GM23338 (cell line): ENCODE measurements at regions not wholly inside any gene's neighbourhood (a gene's known extent, or its start where the extent isn't known, plus 50 kb on each side); places are given as distances from the start of the nearest gene placed in this dataset.

Experiments
- ATAC-seq: fragments of 200-7000 bp; cut with Tn5 transposase; 3 replicates; pipeline ENCODE4 v1.9.1; 2020
- DNase-seq: peaks from one replicate; pipeline ENCODE4 v3.0.0-alpha.2; 2015; ENCODE audit warnings: low spot score
- H2AFZ ChIP-seq: fragments of 200-600 bp; sonication (generic); 2 replicates; pipeline ENCODE4 v1.8.0; 2016; ENCODE audit warnings: antibody characterized with exemption, mild to moderate bottlenecking, moderate library complexity
- H3F3A ChIP-seq: fragments of 200-600 bp; sonication (generic); replicated peaks from 2 replicates; pipeline ENCODE4 v1.8.0; 2017; ENCODE audit warnings: antibody characterized with exemption, mixed run types, low read depth
- H3K27ac ChIP-seq: fragments of 200-600 bp; sonication (generic); 2 replicates; pipeline ENCODE4 v1.6.1; 2016; ENCODE audit warnings: low read depth
- H3K27me3 ChIP-seq: fragments of 200-600 bp; sonication (generic); 2 replicates; pipeline ENCODE4 v1.8.0; 2016; ENCODE audit warnings: mild to moderate bottlenecking, mixed run types, moderate library complexity; ENCODE audit not compliant: insufficient read depth
- H3K36me3 ChIP-seq: fragments of 200-600 bp; sonication (generic); 2 replicates; pipeline ENCODE4 v1.8.0; 2016; ENCODE audit warnings: mild to moderate bottlenecking; ENCODE audit not compliant: insufficient read depth
- H3K4me1 ChIP-seq: fragments of 200-600 bp; sonication (generic); 2 replicates; pipeline ENCODE4 v1.8.0; 2016; ENCODE audit warnings: mild to moderate bottlenecking, moderate library complexity; ENCODE audit not compliant: insufficient read depth
- H3K4me2 ChIP-seq: fragments of 200-600 bp; sonication (generic); 2 replicates; pipeline ENCODE4 v1.7.1; 2017; ENCODE audit warnings: mixed run types
- H3K4me3 ChIP-seq: fragments of 200-600 bp; sonication (generic); 2 replicates; pipeline ENCODE4 v1.6.1; 2016; ENCODE audit warnings: mixed run types
- H3K79me2 ChIP-seq: fragments of 200-600 bp; sonication (generic); replicated peaks from 2 replicates; pipeline ENCODE4 v1.8.0; 2017; ENCODE audit warnings: mild to moderate bottlenecking; ENCODE audit not compliant: insufficient read depth
- H3K9me2 ChIP-seq: fragments of 200-600 bp; sonication (generic); 2 replicates; pipeline ENCODE4 v1.8.0; 2017; ENCODE audit not compliant: insufficient read depth
- H4K20me1 ChIP-seq: fragments of 200-600 bp; sonication (generic); replicated peaks from 2 replicates; pipeline ENCODE4 v1.8.0; 2017; ENCODE audit warnings: mild to moderate bottlenecking; ENCODE audit not compliant: insufficient read depth
- H3K27ac Mint-ChIP-seq: 2 replicates; pipeline ENCODE4 v1.8.0; 2020; ENCODE audit warnings: inconsistent platforms, mild to moderate bottlenecking, moderate library complexity, mixed read lengths
- H3K27me3 Mint-ChIP-seq: 3 replicates; pipeline ENCODE4 v1.8.0; 2022; ENCODE audit warnings: low read depth, mild to moderate bottlenecking, moderate library complexity, mixed read lengths, inconsistent platforms; ENCODE audit not compliant: insufficient read depth, poor library complexity
- H3K36me3 Mint-ChIP-seq: 3 replicates; pipeline ENCODE4 v1.8.0; 2021; ENCODE audit warnings: low read depth, mild to moderate bottlenecking, inconsistent platforms, moderate library complexity, mixed read lengths
- H3K4me1 Mint-ChIP-seq: 3 replicates; pipeline ENCODE4 v1.8.0; 2020; ENCODE audit warnings: mild to moderate bottlenecking, inconsistent platforms, mixed read lengths
- H3K4me3 Mint-ChIP-seq: 3 replicates; pipeline ENCODE4 v1.8.0; 2021; ENCODE audit warnings: moderate library complexity, mild to moderate bottlenecking, inconsistent platforms, mixed read lengths
- H3K9me3 Mint-ChIP-seq: 3 replicates; pipeline ENCODE4 v1.8.0; 2020; ENCODE audit warnings: moderate library complexity, mild to moderate bottlenecking, inconsistent platforms, mixed read lengths
- CREB1 ChIP-seq: fragments of 250-450 bp; sonication (Bioruptor Pico); IDR thresholded peaks from 2 replicates; pipeline ENCODE4 v1.5.0; 2020; ENCODE audit warnings: low read depth, mild to moderate bottlenecking, moderate library complexity
- EZH2 ChIP-seq: fragments of 200-600 bp; sonication (generic); IDR thresholded peaks from one replicate; pipeline ENCODE4 v1.8.0; 2017; ENCODE audit warnings: antibody characterized with exemption, mild to moderate bottlenecking, low read depth; ENCODE audit not compliant: unreplicated experiment
- JUNB ChIP-seq: IDR thresholded peaks from one replicate; pipeline ENCODE4 v1.6.1; 2016; ENCODE audit warnings: antibody characterized with exemption; ENCODE audit not compliant: unreplicated experiment
- NANOG ChIP-seq: IDR thresholded peaks from 2 replicates; pipeline ENCODE4 v1.6.1; 2016; ENCODE audit warnings: antibody characterized with exemption, borderline replicate concordance
- STAT1 ChIP-seq: IDR thresholded peaks from one replicate; pipeline ENCODE4 v1.6.1; 2016; ENCODE audit warnings: antibody characterized with exemption; ENCODE audit not compliant: unreplicated experiment
- ZNF114 ChIP-seq: fragments of 250-450 bp; sonication (Bioruptor Pico); IDR thresholded peaks from 2 replicates; pipeline ENCODE4 v1.5.0; 2020; ENCODE audit warnings: mild to moderate bottlenecking, moderate library complexity
- ZNF462 ChIP-seq: fragments of 250-450 bp; sonication (Bioruptor Pico); IDR thresholded peaks from 2 replicates; pipeline ENCODE4 v1.5.0; 2020; ENCODE audit warnings: mild to moderate bottlenecking, moderate library complexity
- TF ChIP-seq, protein P1 (sequence below), 2 experiments: fragments of 200-600 bp in 1 of 2; sonication (generic) in 1 of 2; conservative IDR thresholded peaks; 2 replicates each; pipeline versions ENCODE4 v1.5.1 to v1.6.1; 2016 to 2017; ENCODE audit warnings: antibody characterized with exemption in 2 of 2, low read depth in 2 of 2, mild to moderate bottlenecking in 2 of 2, moderate library complexity in 1 of 2
- TF ChIP-seq, protein P2 (sequence below): IDR thresholded peaks from 2 replicates; pipeline ENCODE4 v1.6.1; 2016; ENCODE audit warnings: antibody characterized with exemption

DNA sequence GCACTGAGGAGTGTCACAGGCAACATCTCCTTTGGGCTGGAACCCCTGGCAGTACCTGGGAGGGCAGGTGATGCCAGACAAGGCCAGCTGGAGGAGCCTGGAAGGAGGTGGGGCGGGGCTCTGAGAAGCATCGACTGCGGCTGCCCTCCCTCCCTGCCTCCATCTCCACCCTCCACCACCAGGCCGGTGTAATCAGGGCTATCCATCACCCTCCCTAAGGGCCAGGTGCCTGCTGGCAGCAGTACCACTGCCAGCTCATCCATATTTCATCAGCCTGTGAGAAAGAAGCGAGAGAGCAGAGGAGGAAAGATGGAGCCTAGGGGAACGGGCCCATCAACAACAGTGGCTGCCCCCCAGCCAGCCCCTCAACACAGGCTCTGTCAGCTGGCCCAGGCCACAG is 51.4 kb upstream of the RASD2 start:
- Mint-ChIP-seq H3K27me3 (peaks cover 13% of the 10 kb centered on the region), H3K4me3 (no peak overlapping the region), H3K27ac (no peak overlapping the region), H3K4me1 (no peaks in the 10 kb centered on the region), H3K36me3 (peaks cover 3% of the 10 kb centered on the region; the same call in 1 of the 3 replicates), H3K9me3 (peaks cover 12% of the 10 kb centered on the region)
- H3K4me1 ChIP-seq, result no peaks in the 10 kb centered on the region
- H2AFZ ChIP-seq, result no peak overlapping the region
- TF ChIP-seq ZNF114 (CRISPR knock-in tag), result no peak
- TF ChIP-seq, protein P1, sequence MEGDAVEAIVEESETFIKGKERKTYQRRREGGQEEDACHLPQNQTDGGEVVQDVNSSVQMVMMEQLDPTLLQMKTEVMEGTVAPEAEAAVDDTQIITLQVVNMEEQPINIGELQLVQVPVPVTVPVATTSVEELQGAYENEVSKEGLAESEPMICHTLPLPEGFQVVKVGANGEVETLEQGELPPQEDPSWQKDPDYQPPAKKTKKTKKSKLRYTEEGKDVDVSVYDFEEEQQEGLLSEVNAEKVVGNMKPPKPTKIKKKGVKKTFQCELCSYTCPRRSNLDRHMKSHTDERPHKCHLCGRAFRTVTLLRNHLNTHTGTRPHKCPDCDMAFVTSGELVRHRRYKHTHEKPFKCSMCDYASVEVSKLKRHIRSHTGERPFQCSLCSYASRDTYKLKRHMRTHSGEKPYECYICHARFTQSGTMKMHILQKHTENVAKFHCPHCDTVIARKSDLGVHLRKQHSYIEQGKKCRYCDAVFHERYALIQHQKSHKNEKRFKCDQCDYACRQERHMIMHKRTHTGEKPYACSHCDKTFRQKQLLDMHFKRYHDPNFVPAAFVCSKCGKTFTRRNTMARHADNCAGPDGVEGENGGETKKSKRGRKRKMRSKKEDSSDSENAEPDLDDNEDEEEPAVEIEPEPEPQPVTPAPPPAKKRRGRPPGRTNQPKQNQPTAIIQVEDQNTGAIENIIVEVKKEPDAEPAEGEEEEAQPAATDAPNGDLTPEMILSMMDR (conservative IDR thresholded peaks at IDR 0.05; ENCODE audit: low read depth in 2 of 2), result no peak
- TF ChIP-seq, protein P2, sequence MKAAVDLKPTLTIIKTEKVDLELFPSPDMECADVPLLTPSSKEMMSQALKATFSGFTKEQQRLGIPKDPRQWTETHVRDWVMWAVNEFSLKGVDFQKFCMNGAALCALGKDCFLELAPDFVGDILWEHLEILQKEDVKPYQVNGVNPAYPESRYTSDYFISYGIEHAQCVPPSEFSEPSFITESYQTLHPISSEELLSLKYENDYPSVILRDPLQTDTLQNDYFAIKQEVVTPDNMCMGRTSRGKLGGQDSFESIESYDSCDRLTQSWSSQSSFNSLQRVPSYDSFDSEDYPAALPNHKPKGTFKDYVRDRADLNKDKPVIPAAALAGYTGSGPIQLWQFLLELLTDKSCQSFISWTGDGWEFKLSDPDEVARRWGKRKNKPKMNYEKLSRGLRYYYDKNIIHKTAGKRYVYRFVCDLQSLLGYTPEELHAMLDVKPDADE, result no peak
- TF ChIP-seq EZH2, result no peak
- no peak for TF ChIP-seq JUNB
- TF ChIP-seq ZNF462 (CRISPR knock-in tag), result no peak
- TF ChIP-seq CREB1 (CRISPR knock-in tag), result no peak
- TF ChIP-seq NANOG, result no peak
- TF ChIP-seq STAT1, result no peak
- no peak overlapping the region for H3K4me2 ChIP-seq
- no peaks in the 10 kb centered on the region for H3K36me3 ChIP-seq
- no peak overlapping the region for H3K27ac ChIP-seq
- no peaks in the 10 kb centered on the region; the same call in 1 of the 2 replicates for H3K9me2 ChIP-seq
- H3K4me3 ChIP-seq, result no peak overlapping the region
- H3K79me2 ChIP-seq, result no peaks in the 10 kb centered on the region
- H4K20me1 ChIP-seq, result no peaks in the 10 kb centered on the region
- ATAC-seq (peak; percentile 47), DNase-seq (no peak)
- H3K27me3 ChIP-seq, result no peaks in the 10 kb centered on the region
- H3F3A ChIP-seq, result no peaks in the 10 kb centered on the region
